ENCODE measurements at regions not wholly inside any gene's neighbourhood (a gene's known extent, or its start where the extent isn't known, plus 50 kb on each side); places are given as distances from the start of the nearest gene placed in this dataset.

GRCh38 chr2:88834376-88834775, 142.9 kb downstream of the RPIA start:
- no peaks in the 10 kb centered on the region; the same call in 1 of the 2 replicates for H3K27me3 Mint-ChIP-seq (ENCODE audit: low read depth)
- ChIA-PET CTCF (interaction anchor here (1.5 kb wide), 1 partner anchor 46 kb away, joined by 4 read pairs; no protein-coding TSS in a partner anchor), POLR2A (no interaction called here)
- DNase-seq (ENCODE audit: low spot score) (no peak), ATAC-seq (no peak)
- no peak for TF ChIP-seq OVOL2 (CRISPR knock-in tag; IDR thresholded peaks at IDR 0.05; ENCODE audit: borderline replicate concordance)
- no peak for TF ChIP-seq CREB1 (CRISPR knock-in tag; IDR thresholded peaks at IDR 0.05)
- TF ChIP-seq, protein P1, sequence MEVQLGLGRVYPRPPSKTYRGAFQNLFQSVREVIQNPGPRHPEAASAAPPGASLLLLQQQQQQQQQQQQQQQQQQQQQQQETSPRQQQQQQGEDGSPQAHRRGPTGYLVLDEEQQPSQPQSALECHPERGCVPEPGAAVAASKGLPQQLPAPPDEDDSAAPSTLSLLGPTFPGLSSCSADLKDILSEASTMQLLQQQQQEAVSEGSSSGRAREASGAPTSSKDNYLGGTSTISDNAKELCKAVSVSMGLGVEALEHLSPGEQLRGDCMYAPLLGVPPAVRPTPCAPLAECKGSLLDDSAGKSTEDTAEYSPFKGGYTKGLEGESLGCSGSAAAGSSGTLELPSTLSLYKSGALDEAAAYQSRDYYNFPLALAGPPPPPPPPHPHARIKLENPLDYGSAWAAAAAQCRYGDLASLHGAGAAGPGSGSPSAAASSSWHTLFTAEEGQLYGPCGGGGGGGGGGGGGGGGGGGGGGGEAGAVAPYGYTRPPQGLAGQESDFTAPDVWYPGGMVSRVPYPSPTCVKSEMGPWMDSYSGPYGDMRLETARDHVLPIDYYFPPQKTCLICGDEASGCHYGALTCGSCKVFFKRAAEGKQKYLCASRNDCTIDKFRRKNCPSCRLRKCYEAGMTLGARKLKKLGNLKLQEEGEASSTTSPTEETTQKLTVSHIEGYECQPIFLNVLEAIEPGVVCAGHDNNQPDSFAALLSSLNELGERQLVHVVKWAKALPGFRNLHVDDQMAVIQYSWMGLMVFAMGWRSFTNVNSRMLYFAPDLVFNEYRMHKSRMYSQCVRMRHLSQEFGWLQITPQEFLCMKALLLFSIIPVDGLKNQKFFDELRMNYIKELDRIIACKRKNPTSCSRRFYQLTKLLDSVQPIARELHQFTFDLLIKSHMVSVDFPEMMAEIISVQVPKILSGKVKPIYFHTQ (CRISPR knock-in tag; IDR thresholded peaks at IDR 0.05) = no peak
- TF ChIP-seq MXD4 (CRISPR knock-in tag; IDR thresholded peaks at IDR 0.05; ENCODE audit: borderline replicate concordance) = no peak
- TF ChIP-seq, protein P2, sequence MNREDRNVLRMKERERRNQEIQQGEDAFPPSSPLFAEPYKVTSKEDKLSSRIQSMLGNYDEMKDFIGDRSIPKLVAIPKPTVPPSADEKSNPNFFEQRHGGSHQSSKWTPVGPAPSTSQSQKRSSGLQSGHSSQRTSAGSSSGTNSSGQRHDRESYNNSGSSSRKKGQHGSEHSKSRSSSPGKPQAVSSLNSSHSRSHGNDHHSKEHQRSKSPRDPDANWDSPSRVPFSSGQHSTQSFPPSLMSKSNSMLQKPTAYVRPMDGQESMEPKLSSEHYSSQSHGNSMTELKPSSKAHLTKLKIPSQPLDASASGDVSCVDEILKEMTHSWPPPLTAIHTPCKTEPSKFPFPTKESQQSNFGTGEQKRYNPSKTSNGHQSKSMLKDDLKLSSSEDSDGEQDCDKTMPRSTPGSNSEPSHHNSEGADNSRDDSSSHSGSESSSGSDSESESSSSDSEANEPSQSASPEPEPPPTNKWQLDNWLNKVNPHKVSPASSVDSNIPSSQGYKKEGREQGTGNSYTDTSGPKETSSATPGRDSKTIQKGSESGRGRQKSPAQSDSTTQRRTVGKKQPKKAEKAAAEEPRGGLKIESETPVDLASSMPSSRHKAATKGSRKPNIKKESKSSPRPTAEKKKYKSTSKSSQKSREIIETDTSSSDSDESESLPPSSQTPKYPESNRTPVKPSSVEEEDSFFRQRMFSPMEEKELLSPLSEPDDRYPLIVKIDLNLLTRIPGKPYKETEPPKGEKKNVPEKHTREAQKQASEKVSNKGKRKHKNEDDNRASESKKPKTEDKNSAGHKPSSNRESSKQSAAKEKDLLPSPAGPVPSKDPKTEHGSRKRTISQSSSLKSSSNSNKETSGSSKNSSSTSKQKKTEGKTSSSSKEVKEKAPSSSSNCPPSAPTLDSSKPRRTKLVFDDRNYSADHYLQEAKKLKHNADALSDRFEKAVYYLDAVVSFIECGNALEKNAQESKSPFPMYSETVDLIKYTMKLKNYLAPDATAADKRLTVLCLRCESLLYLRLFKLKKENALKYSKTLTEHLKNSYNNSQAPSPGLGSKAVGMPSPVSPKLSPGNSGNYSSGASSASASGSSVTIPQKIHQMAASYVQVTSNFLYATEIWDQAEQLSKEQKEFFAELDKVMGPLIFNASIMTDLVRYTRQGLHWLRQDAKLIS (CRISPR knock-in tag; IDR thresholded peaks at IDR 0.05; ENCODE audit: borderline replicate concordance) = no peak
- TF ChIP-seq NFYB (CRISPR knock-in tag; conservative IDR thresholded peaks at IDR 0.05; ENCODE audit: low read depth) = no peak
- TF ChIP-seq NR3C1 (CRISPR knock-in tag; conservative IDR thresholded peaks at IDR 0.05; ENCODE audit: low read depth) = no peak
- no peak overlapping the region for H3K27ac Mint-ChIP-seq
- H3K4me1 Mint-ChIP-seq = no peaks in the 10 kb centered on the region
- peaks cover 9% of the 10 kb centered on the region for H3K9me3 Mint-ChIP-seq
- no peak overlapping the region for H3K4me3 Mint-ChIP-seq
- no peaks in the 10 kb centered on the region for H3K36me3 Mint-ChIP-seq

GRCh38 chr2:88834866-88835265, 143.4 kb downstream of the RPIA start:
- DNase-seq (ENCODE audit: low spot score) = no peak
- Mint-ChIP-seq H3K36me3 (no peaks in the 10 kb centered on the region), H3K27me3 (ENCODE audit: low read depth) (no peaks in the 10 kb centered on the region; the same call in 1 of the 2 replicates), H3K4me1 (no peaks in the 10 kb centered on the region), H3K4me3 (no peak overlapping the region), H3K9me3 (peaks cover 9% of the 10 kb centered on the region), H3K27ac (no peak overlapping the region)
- POLR2A ChIA-PET = no interaction called here
- ATAC-seq = no peak
- CTCF ChIA-PET = interaction anchor here (1.5 kb wide), 1 partner anchor 45 kb away, joined by 4 read pairs; no protein-coding TSS in a partner anchor
- TF ChIP-seq, protein P3, sequence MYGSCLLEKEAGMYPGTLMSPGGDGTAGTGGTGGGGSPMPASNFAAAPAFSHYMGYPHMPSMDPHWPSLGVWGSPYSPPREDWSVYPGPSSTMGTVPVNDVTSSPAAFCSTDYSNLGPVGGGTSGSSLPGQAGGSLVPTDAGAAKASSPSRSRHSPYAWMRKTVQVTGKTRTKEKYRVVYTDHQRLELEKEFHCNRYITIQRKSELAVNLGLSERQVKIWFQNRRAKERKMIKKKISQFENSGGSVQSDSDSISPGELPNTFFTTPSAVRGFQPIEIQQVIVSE (CRISPR knock-in tag; IDR thresholded peaks at IDR 0.05; ENCODE audit: borderline replicate concordance) = no peak
- no peak for TF ChIP-seq ZNF671 (CRISPR knock-in tag; IDR thresholded peaks at IDR 0.05)
- TF ChIP-seq CTCF (IDR thresholded peaks at IDR 0.05) = no peak
- no peak for TF ChIP-seq SOX15 (CRISPR knock-in tag; IDR thresholded peaks at IDR 0.05)
- TF ChIP-seq, protein P4, sequence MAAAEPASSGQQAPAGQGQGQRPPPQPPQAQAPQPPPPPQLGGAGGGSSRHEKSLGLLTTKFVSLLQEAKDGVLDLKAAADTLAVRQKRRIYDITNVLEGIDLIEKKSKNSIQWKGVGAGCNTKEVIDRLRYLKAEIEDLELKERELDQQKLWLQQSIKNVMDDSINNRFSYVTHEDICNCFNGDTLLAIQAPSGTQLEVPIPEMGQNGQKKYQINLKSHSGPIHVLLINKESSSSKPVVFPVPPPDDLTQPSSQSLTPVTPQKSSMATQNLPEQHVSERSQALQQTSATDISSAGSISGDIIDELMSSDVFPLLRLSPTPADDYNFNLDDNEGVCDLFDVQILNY (CRISPR knock-in tag; IDR thresholded peaks at IDR 0.05) = no peak
- TF ChIP-seq ZNF416 (CRISPR knock-in tag; IDR thresholded peaks at IDR 0.05) = no peak
- TF ChIP-seq, protein P1 (CRISPR knock-in tag; IDR thresholded peaks at IDR 0.05) = no peak
- no peak for TF ChIP-seq NR3C1 (CRISPR knock-in tag; conservative IDR thresholded peaks at IDR 0.05; ENCODE audit: low read depth)
- no peak for TF ChIP-seq ZNF512 (CRISPR knock-in tag; IDR thresholded peaks at IDR 0.05; ENCODE audit: borderline replicate concordance)
- TF ChIP-seq, protein P5, sequence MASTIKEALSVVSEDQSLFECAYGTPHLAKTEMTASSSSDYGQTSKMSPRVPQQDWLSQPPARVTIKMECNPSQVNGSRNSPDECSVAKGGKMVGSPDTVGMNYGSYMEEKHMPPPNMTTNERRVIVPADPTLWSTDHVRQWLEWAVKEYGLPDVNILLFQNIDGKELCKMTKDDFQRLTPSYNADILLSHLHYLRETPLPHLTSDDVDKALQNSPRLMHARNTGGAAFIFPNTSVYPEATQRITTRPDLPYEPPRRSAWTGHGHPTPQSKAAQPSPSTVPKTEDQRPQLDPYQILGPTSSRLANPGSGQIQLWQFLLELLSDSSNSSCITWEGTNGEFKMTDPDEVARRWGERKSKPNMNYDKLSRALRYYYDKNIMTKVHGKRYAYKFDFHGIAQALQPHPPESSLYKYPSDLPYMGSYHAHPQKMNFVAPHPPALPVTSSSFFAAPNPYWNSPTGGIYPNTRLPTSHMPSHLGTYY (CRISPR knock-in tag; IDR thresholded peaks at IDR 0.05) = no peak
- no peak for TF ChIP-seq ZNF232 (CRISPR knock-in tag; IDR thresholded peaks at IDR 0.05)
- TF ChIP-seq ZNF396 (CRISPR knock-in tag; IDR thresholded peaks at IDR 0.05; ENCODE audit: borderline replicate concordance) = no peak
- no peak for TF ChIP-seq ZNF263 (CRISPR knock-in tag; IDR thresholded peaks at IDR 0.05; ENCODE audit: low read depth)
- TF ChIP-seq CREM (CRISPR knock-in tag; IDR thresholded peaks at IDR 0.05) = no peak
